ENCODE measurements at regions not wholly inside any gene's neighbourhood (a gene's known extent, or its start where the extent isn't known, plus 50 kb on each side); places are given as distances from the start of the nearest gene placed in this dataset.

DNA sequence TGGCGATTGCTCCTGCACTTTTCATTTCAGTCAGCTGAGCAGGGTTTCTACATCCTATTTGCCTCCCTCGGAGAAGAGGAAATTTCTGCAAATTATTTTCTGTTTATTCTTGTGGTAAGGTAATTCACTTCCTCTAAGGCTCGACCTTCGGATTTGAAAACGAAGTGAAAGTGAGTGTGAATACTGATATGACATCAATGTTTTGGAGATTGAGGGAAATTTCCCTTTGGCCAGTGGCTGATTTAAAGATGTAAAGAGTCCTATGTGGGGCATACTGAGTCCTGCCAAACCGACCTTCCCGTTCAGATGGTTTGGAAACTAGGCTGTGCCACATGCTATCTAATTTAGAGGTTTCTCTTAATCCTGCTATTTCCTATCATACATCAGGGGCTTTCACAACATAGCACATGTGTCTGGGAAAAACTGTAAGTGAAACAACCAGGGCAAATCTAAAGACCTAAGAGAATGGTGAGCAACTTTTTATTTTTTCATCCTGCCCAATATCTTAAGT is 112.3 kb downstream of the POSTN start:
- no peaks in the 10 kb centered on the region for H3K9me3 ChIP-seq (ENCODE audit: low read depth, low read length)
- no peaks in the 10 kb centered on the region for H3K36me3 ChIP-seq (ENCODE audit: insufficient read depth, low read length)
- peak overlapping the region; percentile 84 for H3K4me2 ChIP-seq (ENCODE audit: insufficient read depth, low read length)
- no peak for DNase-seq (ENCODE audit: insufficient read length, low spot score, missing footprints)
- TF ChIP-seq, protein P1, sequence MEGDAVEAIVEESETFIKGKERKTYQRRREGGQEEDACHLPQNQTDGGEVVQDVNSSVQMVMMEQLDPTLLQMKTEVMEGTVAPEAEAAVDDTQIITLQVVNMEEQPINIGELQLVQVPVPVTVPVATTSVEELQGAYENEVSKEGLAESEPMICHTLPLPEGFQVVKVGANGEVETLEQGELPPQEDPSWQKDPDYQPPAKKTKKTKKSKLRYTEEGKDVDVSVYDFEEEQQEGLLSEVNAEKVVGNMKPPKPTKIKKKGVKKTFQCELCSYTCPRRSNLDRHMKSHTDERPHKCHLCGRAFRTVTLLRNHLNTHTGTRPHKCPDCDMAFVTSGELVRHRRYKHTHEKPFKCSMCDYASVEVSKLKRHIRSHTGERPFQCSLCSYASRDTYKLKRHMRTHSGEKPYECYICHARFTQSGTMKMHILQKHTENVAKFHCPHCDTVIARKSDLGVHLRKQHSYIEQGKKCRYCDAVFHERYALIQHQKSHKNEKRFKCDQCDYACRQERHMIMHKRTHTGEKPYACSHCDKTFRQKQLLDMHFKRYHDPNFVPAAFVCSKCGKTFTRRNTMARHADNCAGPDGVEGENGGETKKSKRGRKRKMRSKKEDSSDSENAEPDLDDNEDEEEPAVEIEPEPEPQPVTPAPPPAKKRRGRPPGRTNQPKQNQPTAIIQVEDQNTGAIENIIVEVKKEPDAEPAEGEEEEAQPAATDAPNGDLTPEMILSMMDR (IDR thresholded peaks at IDR 0.05; ENCODE audit: extremely low read depth, low read depth, low read length): no peak
- peaks cover 55% of the 10 kb centered on the region for H3K4me1 ChIP-seq (ENCODE audit: insufficient read depth, low read length)
- H3K27ac ChIP-seq (ENCODE audit: low read depth, low read length): peak overlapping the region; percentile 96
- H3K27me3 ChIP-seq (ENCODE audit: insufficient read depth, low read length): no peaks in the 10 kb centered on the region
- H2AFZ ChIP-seq (ENCODE audit: low read length): peak overlapping the region; percentile 38
- H3K79me2 ChIP-seq (ENCODE audit: insufficient read depth, low read length): no peaks in the 10 kb centered on the region
- no peaks in the 10 kb centered on the region for H4K20me1 ChIP-seq (ENCODE audit: insufficient read depth, low read length)
- H3K4me3 ChIP-seq (ENCODE audit: insufficient read depth, low read length): peak overlapping the region; percentile 63

DNA sequence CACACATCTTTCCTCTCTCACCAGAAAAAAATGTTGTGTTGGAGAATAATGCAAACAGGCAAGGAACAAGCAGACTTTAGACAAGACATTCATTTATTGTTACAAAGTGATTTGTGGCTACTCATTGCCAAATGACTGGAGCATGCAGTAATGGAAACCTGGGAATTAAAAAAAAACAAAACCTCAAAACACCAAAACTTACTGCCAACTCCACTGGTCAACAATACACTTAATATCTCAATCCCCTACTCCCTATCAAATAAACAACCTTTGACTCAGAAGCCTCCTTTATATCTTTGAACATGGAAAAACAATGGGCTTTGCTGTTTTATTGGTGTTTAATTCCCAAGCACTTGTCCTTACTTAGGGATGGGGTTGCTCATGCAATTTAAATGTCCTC is 112.8 kb downstream of the POSTN start:
- H3K27ac ChIP-seq (ENCODE audit: low read depth, low read length): peak overlapping the region; percentile 96
- DNase-seq (ENCODE audit: insufficient read length, low spot score, missing footprints): no peak
- TF ChIP-seq, protein P1 (IDR thresholded peaks at IDR 0.05; ENCODE audit: extremely low read depth, low read depth, low read length): no peak
- no peaks in the 10 kb centered on the region for H3K27me3 ChIP-seq (ENCODE audit: insufficient read depth, low read length)
- no peaks in the 10 kb centered on the region for H3K9me3 ChIP-seq (ENCODE audit: low read depth, low read length)
- H3K4me3 ChIP-seq (ENCODE audit: insufficient read depth, low read length): peak overlapping the region; percentile 63
- no peaks in the 10 kb centered on the region for H3K79me2 ChIP-seq (ENCODE audit: insufficient read depth, low read length)
- H2AFZ ChIP-seq (ENCODE audit: low read length): peak overlapping the region; percentile 38
- peak overlapping the region; percentile 84 for H3K4me2 ChIP-seq (ENCODE audit: insufficient read depth, low read length)
- H3K4me1 ChIP-seq (ENCODE audit: insufficient read depth, low read length): peaks cover 59% of the 10 kb centered on the region
- H4K20me1 ChIP-seq (ENCODE audit: insufficient read depth, low read length): no peaks in the 10 kb centered on the region
- H3K36me3 ChIP-seq (ENCODE audit: insufficient read depth, low read length): no peaks in the 10 kb centered on the region

DNA sequence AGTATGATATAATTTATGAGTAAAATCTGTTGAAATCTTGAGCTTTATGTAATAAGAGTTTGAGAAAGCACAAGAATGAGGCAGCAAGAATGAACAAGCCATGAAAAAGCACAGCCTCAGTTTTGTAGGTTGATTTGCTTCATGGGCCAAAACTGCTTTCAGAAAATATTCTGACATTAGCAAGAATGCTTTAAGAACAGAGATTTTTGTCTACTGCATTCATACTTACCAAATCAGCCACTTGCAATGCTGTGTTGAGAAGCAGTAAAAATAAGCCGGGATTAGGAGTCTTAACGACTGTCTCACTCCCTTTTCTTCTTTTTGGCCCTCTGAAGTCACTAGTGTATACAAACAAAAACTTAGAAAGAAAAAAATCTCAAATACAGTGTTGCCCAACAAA is 114.5 kb downstream of the POSTN start:
- Histone ChIP-seq H3K27me3 (ENCODE audit: insufficient read depth, low read length) (no peaks in the 10 kb centered on the region), H3K36me3 (ENCODE audit: insufficient read depth, low read length) (no peaks in the 10 kb centered on the region), H3K4me2 (ENCODE audit: insufficient read depth, low read length) (no peak overlapping the region), H2AFZ (ENCODE audit: low read length) (no peak overlapping the region), H3K79me2 (ENCODE audit: insufficient read depth, low read length) (no peaks in the 10 kb centered on the region), H3K4me1 (ENCODE audit: insufficient read depth, low read length) (peaks cover 49% of the 10 kb centered on the region), H4K20me1 (ENCODE audit: insufficient read depth, low read length) (no peaks in the 10 kb centered on the region), H3K4me3 (ENCODE audit: insufficient read depth, low read length) (no peak overlapping the region), H3K9me3 (ENCODE audit: low read depth, low read length) (no peaks in the 10 kb centered on the region), H3K27ac (ENCODE audit: low read depth, low read length) (peak overlapping the region; percentile 96)
- TF ChIP-seq, protein P1 (IDR thresholded peaks at IDR 0.05; ENCODE audit: extremely low read depth, low read depth, low read length): no peak
- DNase-seq (ENCODE audit: insufficient read length, low spot score, missing footprints): no peak

DNA sequence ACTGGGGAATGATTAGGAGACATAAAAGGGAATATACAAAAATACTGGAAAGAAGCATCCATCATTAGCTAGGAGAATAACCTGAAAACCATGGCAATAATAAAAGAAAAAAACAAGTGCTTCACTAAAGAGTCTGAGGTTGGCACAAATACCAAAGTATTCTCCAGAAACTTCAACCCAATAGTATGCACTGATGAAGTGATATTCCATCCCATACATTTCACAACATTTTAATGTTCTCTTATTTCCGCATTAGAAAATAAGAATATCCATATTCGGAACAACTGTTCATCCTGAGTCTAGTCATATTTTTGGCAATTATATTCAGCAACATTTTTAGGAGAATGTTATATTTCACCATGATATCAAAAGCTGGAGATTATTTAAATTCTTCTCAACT is 116.2 kb downstream of the POSTN start:
- H3K36me3 ChIP-seq (ENCODE audit: insufficient read depth, low read length): no peaks in the 10 kb centered on the region
- H2AFZ ChIP-seq (ENCODE audit: low read length): no peak overlapping the region
- no peaks in the 10 kb centered on the region for H3K27me3 ChIP-seq (ENCODE audit: insufficient read depth, low read length)
- H3K4me2 ChIP-seq (ENCODE audit: insufficient read depth, low read length): no peak overlapping the region
- H3K9me3 ChIP-seq (ENCODE audit: low read depth, low read length): no peaks in the 10 kb centered on the region
- H3K27ac ChIP-seq (ENCODE audit: low read depth, low read length): peak overlapping the region; percentile 77
- TF ChIP-seq, protein P1 (IDR thresholded peaks at IDR 0.05; ENCODE audit: extremely low read depth, low read depth, low read length): no peak
- DNase-seq (ENCODE audit: insufficient read length, low spot score, missing footprints): no peak
- peaks cover 38% of the 10 kb centered on the region for H3K4me1 ChIP-seq (ENCODE audit: insufficient read depth, low read length)
- H3K79me2 ChIP-seq (ENCODE audit: insufficient read depth, low read length): no peaks in the 10 kb centered on the region
- no peak overlapping the region for H3K4me3 ChIP-seq (ENCODE audit: insufficient read depth, low read length)
- H4K20me1 ChIP-seq (ENCODE audit: insufficient read depth, low read length): no peaks in the 10 kb centered on the region

Data from osteoblast (primary cell).